Right ventricle myocardium inferior (tissue), 1 donor: ENCODE measurements at regions not wholly inside any gene's neighbourhood (a gene's known extent, or its start where the extent isn't known, plus 50 kb on each side); places are given as distances from the start of the nearest gene placed in this dataset.

Experiments used
- ATAC-seq: fragments of 200-7000 bp; cut with Tn5 transposase; one replicate; pipeline ENCODE4 v1.9.1; 2020; ENCODE audit warnings: mild to moderate bottlenecking, moderate library complexity
- DNase-seq: peaks from one replicate; pipeline ENCODE4 v3.0.0; 2021; ENCODE audit errors: missing footprints
- intact Hi-C: fragments of 100-400 bp; cut with DNase I; formaldehyde crosslinking; loops from one replicate; pipeline ENCODE4 v1.11.0; 2022
- donor health status: DM: no; HTN: yes; CAD: no; lungs with severe emphysema.

GRCh38 chr15:89400782-89401545 is 66.3 kb upstream of the POLG start:
- intact Hi-C loops = no loop called here
- ATAC-seq (no peak), DNase-seq (no peak)

GRCh38 chr15:89400116-89400781 is 65.6 kb upstream of the POLG start:
- no peak for ATAC-seq
- no peak for DNase-seq
- intact Hi-C loops = no loop called here

- DNase-seq = no peak
- no peak for ATAC-seq
- intact Hi-C loops = no loop called here
Observed at GRCh38 chr15:89399238-89400115, 64.9 kb upstream of the POLG start.

GRCh38 chr15:89398896-89399237 is 64.2 kb upstream of the POLG start:
- intact Hi-C loops = no loop called here
- DNase-seq (no peak), ATAC-seq (no peak)

- DNase-seq = no peak
- no peak for ATAC-seq
- intact Hi-C loops = no loop called here
Observed at GRCh38 chr15:89397653-89398023, 63.0 kb upstream of the POLG start.

- ATAC-seq (no peak), DNase-seq (no peak)
- intact Hi-C loops = no loop called here
Observed at GRCh38 chr15:89396723-89397652, 62.4 kb upstream of the POLG start.

- intact Hi-C loops = no loop called here
- ATAC-seq (peak; percentile 38), DNase-seq (no peak)
Observed at GRCh38 chr15:89395996-89396395, 61.4 kb upstream of the POLG start.

GRCh38 chr15:89395461-89395871 is 60.8 kb upstream of the POLG start:
- DNase-seq (no peak), ATAC-seq (no peak)
- intact Hi-C loops = no loop called here

- ATAC-seq = no peak
Observed at GRCh38 chr15:89395031-89395430, 60.4 kb upstream of the POLG start.

GRCh38 chr15:89393056-89393455 is 58.4 kb upstream of the POLG start:
- DNase-seq (no peak), ATAC-seq (no peak)
- intact Hi-C loops = no loop called here

More at GRCh38 chr15:89395031-89395430, 60.4 kb upstream of the POLG start:
- intact Hi-C loops = no loop called here
- DNase-seq = no peak

GRCh38 chr15:89391685-89392257 is 57.1 kb upstream of the POLG start:
- DNase-seq (no peak), ATAC-seq (no peak)
- intact Hi-C loops = no loop called here

GRCh38 chr15:89389841-89390603 is 55.4 kb upstream of the POLG start:
- ATAC-seq = no peak
- DNase-seq = no peak
- intact Hi-C loops = no loop called here

- DNase-seq = no peak
- ATAC-seq = no peak
- intact Hi-C loops = no loop called here
Observed at GRCh38 chr15:89387140-89387903, 52.7 kb upstream of the POLG start.

- ATAC-seq = no peak
- intact Hi-C loops = no loop called here
- DNase-seq = no peak
Observed at GRCh38 chr15:89385596-89386331, 51.1 kb upstream of the POLG start.
